ENCODE measurements at regions not wholly inside any gene's neighbourhood (a gene's known extent, or its start where the extent isn't known, plus 50 kb on each side); places are given as distances from the start of the nearest gene placed in this dataset.

DNA sequence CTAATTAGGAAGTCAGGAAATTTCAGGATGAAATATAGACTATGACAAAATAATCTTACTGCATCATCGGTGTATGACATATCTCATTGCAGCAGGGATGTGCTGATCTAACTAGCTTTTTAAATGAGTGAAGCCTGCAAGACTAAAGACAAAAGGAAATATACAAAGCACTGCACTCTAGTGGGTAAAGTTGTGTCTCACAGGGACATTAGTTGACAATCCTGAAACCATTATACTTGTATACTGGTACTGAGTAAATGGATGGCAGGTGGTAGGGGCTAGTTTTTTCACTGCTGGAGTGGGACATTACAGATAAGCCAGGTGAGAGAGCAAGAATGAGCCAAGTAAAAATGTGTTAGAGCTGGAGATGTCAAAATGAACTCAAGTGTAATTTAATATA lies 317.5 kb upstream of the RAB6C start:
- H3K27ac ChIP-seq (ENCODE audit: poor library complexity, severe bottlenecking) = no peak overlapping the region
- no peak for ATAC-seq (ENCODE audit: low read depth)

DNA sequence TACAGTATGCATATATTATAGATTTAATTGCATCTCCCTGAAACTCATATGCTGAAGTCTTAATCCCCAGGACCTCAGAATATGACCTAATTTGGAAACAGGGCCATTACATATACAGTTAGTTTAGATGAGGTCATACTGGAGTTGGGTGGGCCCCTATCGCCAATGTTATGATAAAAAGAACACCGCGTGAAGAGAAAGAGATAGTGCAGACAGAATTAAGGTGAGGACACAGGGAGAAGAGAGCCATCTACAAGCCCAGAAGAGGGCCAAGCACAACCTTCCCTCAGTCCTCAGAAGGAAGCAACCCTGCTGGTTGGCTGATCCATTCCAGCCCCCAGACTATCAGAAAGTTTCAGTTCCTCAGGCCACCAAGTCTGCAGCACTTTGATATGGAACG lies 311.9 kb upstream of the RAB6C start:
- H3K36me3 ChIP-seq (ENCODE audit: low read depth) = no peaks in the 10 kb centered on the region
- H3K9me3 ChIP-seq (ENCODE audit: severe bottlenecking) = no peaks in the 10 kb centered on the region
- peaks cover 3% of the 10 kb centered on the region for H3K27me3 ChIP-seq (ENCODE audit: insufficient read depth, poor library complexity, severe bottlenecking)
- DNase-seq (ENCODE audit: low spot score) = no peak
- no peaks in the 10 kb centered on the region for H3K4me1 ChIP-seq (ENCODE audit: insufficient read depth, poor library complexity, severe bottlenecking)
- no peak for ATAC-seq (ENCODE audit: low read depth)
- TF ChIP-seq, protein P1, sequence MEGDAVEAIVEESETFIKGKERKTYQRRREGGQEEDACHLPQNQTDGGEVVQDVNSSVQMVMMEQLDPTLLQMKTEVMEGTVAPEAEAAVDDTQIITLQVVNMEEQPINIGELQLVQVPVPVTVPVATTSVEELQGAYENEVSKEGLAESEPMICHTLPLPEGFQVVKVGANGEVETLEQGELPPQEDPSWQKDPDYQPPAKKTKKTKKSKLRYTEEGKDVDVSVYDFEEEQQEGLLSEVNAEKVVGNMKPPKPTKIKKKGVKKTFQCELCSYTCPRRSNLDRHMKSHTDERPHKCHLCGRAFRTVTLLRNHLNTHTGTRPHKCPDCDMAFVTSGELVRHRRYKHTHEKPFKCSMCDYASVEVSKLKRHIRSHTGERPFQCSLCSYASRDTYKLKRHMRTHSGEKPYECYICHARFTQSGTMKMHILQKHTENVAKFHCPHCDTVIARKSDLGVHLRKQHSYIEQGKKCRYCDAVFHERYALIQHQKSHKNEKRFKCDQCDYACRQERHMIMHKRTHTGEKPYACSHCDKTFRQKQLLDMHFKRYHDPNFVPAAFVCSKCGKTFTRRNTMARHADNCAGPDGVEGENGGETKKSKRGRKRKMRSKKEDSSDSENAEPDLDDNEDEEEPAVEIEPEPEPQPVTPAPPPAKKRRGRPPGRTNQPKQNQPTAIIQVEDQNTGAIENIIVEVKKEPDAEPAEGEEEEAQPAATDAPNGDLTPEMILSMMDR (IDR thresholded peaks at IDR 0.05; ENCODE audit: poor library complexity, severe bottlenecking) = no peak
- no peak overlapping the region for H3K27ac ChIP-seq (ENCODE audit: poor library complexity, severe bottlenecking)
- H3K4me3 ChIP-seq (ENCODE audit: severe bottlenecking) = no peak overlapping the region

More for the DNA sequence above, 317.5 kb upstream of the RAB6C start:
- no peak for DNase-seq (ENCODE audit: low spot score)
- Histone ChIP-seq H3K4me1 (ENCODE audit: insufficient read depth, poor library complexity, severe bottlenecking) (no peaks in the 10 kb centered on the region), H3K4me3 (ENCODE audit: severe bottlenecking) (no peak overlapping the region), H3K36me3 (ENCODE audit: low read depth) (no peaks in the 10 kb centered on the region), H3K9me3 (ENCODE audit: severe bottlenecking) (no peaks in the 10 kb centered on the region), H3K27me3 (ENCODE audit: insufficient read depth, poor library complexity, severe bottlenecking) (peaks cover 3% of the 10 kb centered on the region)
- TF ChIP-seq, protein P1 (IDR thresholded peaks at IDR 0.05; ENCODE audit: poor library complexity, severe bottlenecking) = no peak

DNA sequence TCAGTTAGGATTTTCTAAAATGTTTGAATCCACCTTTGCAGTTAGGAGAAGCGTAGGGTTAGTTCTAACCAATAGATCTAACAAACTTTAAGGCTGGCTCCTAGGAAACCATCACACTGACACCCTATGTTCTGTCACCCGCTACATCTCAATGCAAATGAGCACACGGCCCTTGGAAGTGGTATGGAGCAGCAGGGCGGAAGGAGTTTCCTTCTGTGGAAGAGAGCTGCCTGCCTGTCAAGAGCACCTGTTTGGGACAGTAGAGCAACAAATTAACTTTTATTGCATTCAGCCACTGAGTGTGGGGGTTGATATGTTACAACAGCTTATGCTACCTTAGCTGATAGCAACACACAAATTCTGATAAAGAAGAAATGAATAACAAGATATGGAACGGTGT lies 306.9 kb upstream of the RAB6C start:
- Histone ChIP-seq H3K27ac (ENCODE audit: poor library complexity, severe bottlenecking) (no peak overlapping the region), H3K4me3 (ENCODE audit: severe bottlenecking) (no peak overlapping the region), H3K27me3 (ENCODE audit: insufficient read depth, poor library complexity, severe bottlenecking) (no peaks in the 10 kb centered on the region), H3K9me3 (ENCODE audit: severe bottlenecking) (no peaks in the 10 kb centered on the region), H3K36me3 (ENCODE audit: low read depth) (no peaks in the 10 kb centered on the region), H3K4me1 (ENCODE audit: insufficient read depth, poor library complexity, severe bottlenecking) (no peaks in the 10 kb centered on the region)
- no peak for DNase-seq (ENCODE audit: low spot score)
- no peak for ATAC-seq (ENCODE audit: low read depth)
- TF ChIP-seq, protein P1 (IDR thresholded peaks at IDR 0.05; ENCODE audit: poor library complexity, severe bottlenecking) = no peak

DNA sequence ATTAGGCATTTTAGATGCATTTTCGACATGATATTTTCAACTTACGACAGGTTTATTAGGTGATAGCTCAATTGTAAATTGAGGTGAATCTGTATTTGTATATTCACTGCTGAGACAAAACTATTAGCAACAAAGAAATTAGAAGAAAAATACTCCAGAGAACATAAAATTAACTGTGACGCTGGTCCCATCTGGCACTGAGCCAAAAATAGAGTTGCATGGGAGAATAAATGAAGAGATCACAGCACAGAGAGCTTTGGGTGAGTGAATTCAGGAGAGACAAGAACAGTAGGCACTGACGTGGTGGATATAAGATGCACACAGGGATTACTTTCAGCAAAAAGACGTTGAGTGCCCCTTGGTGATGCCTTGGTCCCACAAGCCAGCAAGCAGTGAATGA lies 306.2 kb upstream of the RAB6C start:
- no peaks in the 10 kb centered on the region for H3K27me3 ChIP-seq (ENCODE audit: insufficient read depth, poor library complexity, severe bottlenecking)
- DNase-seq (ENCODE audit: low spot score) = no peak
- H3K36me3 ChIP-seq (ENCODE audit: low read depth) = no peaks in the 10 kb centered on the region
- H3K27ac ChIP-seq (ENCODE audit: poor library complexity, severe bottlenecking) = no peak overlapping the region
- TF ChIP-seq, protein P1 (IDR thresholded peaks at IDR 0.05; ENCODE audit: poor library complexity, severe bottlenecking) = no peak
- ATAC-seq (ENCODE audit: low read depth) = no peak
- H3K4me3 ChIP-seq (ENCODE audit: severe bottlenecking) = no peak overlapping the region
- H3K4me1 ChIP-seq (ENCODE audit: insufficient read depth, poor library complexity, severe bottlenecking) = no peaks in the 10 kb centered on the region
- no peaks in the 10 kb centered on the region for H3K9me3 ChIP-seq (ENCODE audit: severe bottlenecking)

DNA sequence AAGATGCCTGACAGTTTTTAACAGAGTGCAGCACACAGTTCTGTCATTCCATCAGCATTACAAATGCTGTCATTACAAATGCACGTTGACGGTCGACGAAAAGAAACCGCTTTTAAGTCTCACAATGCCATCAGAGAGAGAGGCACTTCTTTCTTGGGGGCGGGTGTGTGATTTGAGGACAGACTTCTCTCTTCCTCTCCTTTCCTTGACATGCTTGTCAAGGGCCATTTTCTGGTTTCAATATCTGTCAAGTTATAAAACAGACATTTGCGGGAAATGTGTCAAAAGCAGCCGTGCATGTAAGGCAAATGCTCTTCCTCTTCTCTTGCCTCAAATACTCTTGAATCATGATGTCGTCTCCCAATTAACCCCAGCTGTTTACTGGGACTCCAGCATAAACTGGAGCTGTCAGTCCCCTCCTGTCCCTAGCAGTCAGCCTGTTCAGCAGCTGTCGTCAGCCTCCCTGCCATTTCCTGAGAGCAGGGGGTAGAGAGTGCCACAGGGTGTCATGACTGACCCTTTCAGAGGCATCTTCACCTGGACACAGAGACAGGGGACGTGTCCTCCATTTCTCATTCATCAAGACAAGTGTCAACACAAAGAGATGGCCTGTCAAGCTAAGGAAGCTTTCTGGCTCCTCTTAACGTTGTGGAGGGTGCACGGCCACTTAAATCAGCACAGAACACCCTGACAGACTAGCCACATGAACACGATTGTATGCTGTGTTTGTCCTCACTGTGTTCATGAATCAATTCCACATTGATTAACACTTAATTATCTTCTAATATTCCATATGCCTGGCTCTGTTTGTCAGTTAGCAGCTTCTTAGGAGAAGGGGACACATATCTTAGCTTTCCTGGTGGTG lies 305.4 kb upstream of the RAB6C start:
- Histone ChIP-seq H3K27me3 (ENCODE audit: insufficient read depth, poor library complexity, severe bottlenecking) (no peaks in the 10 kb centered on the region), H3K36me3 (ENCODE audit: low read depth) (no peaks in the 10 kb centered on the region), H3K4me3 (ENCODE audit: severe bottlenecking) (no peak overlapping the region), H3K4me1 (ENCODE audit: insufficient read depth, poor library complexity, severe bottlenecking) (no peaks in the 10 kb centered on the region), H3K27ac (ENCODE audit: poor library complexity, severe bottlenecking) (no peak overlapping the region), H3K9me3 (ENCODE audit: severe bottlenecking) (no peaks in the 10 kb centered on the region)
- TF ChIP-seq, protein P1 (IDR thresholded peaks at IDR 0.05; ENCODE audit: poor library complexity, severe bottlenecking) = no peak
- DNase-seq (ENCODE audit: low spot score) (no peak), ATAC-seq (ENCODE audit: low read depth) (no peak)
